Suprapubic skin (tissue), 4 donors: ENCODE measurements at regions not wholly inside any gene's neighbourhood (a gene's known extent, or its start where the extent isn't known, plus 50 kb on each side); places are given as distances from the start of the nearest gene placed in this dataset.

Experiments
- DNase-seq, 2 donors: peaks; one replicate each; pipeline ENCODE4 v3.0.0-alpha.2; 2019; ENCODE audit warnings: low spot score in 2 of 2
- H3K27ac ChIP-seq: fragments of 200-600 bp; sonication (generic); one replicate; pipeline ENCODE4 v1.5.1; 2019
- H3K27me3 ChIP-seq: fragments of 200-600 bp; sonication (generic); one replicate; pipeline ENCODE4 v1.5.1; 2019
- H3K36me3 ChIP-seq: fragments of 200-600 bp; sonication (generic); one replicate; pipeline ENCODE4 v1.5.1; 2019
- H3K4me1 ChIP-seq: fragments of 200-600 bp; sonication (generic); one replicate; pipeline ENCODE4 v1.5.1; 2019
- H3K4me3 ChIP-seq: fragments of 200-600 bp; sonication (generic); one replicate; pipeline ENCODE4 v1.5.1; 2019; ENCODE audit warnings: mild to moderate bottlenecking
- H3K9me3 ChIP-seq: fragments of 200-600 bp; sonication (generic); one replicate; pipeline ENCODE4 v1.5.1; 2019
- CTCF ChIP-seq, 2 donors: fragments of 200-600 bp in 1 of 2; fragments of 450-650 bp in 1 of 2; sonication (generic) in 1 of 2; IDR thresholded peaks; one replicate each; pipeline ENCODE4 v1.5.1; 2016 to 2019; ENCODE audit warnings: antibody characterized with exemption in 2 of 2, mild to moderate bottlenecking in 1 of 2, moderate library complexity in 1 of 2
- EP300 ChIP-seq: sonication (generic); formaldehyde crosslinking; IDR thresholded peaks from one replicate; pipeline ENCODE4 v1.6.1; 2017; ENCODE audit warnings: antibody characterized with exemption
- POLR2A ChIP-seq, 2 donors: fragments of 450-650 bp; IDR thresholded peaks; one replicate each; pipeline ENCODE4 v1.6.1; 2017; ENCODE audit warnings: antibody characterized with exemption in 2 of 2, mild to moderate bottlenecking in 2 of 2, moderate library complexity in 2 of 2
- POLR2AphosphoS5 ChIP-seq, 3 donors: sonication (generic); formaldehyde crosslinking; IDR thresholded peaks; one replicate each; pipeline ENCODE4 v1.6.1; 2017; ENCODE audit warnings: antibody characterized with exemption in 3 of 3
- WGBS: methylation state at CpG from one replicate; pipeline ENCODE4 v1.1.5; 2018; 5-methylcytosine and 5-hydroxymethylcytosine counted together

GRCh38 chr4:19033816-19034733 lies 1012.5 kb upstream of the LCORL start:
- 63% methylated on average over 2 of the region's 2 CpGs for WGBS
- TF ChIP-seq POLR2AphosphoS5 (IDR thresholded peaks at IDR 0.05) (no peak), POLR2A (IDR thresholded peaks at IDR 0.05) (no peak), CTCF (IDR thresholded peaks at IDR 0.05) (no peak), EP300 (no peak)
- Histone ChIP-seq H3K4me3 (no peak overlapping the region), H3K9me3 (peaks cover 3% of the 10 kb centered on the region), H3K27ac (no peak overlapping the region), H3K36me3 (no peaks in the 10 kb centered on the region), H3K27me3 (no peaks in the 10 kb centered on the region), H3K4me1 (no peaks in the 10 kb centered on the region)
- DNase-seq: no peak

- Histone ChIP-seq H3K4me1 (no peaks in the 10 kb centered on the region), H3K4me3 (no peak overlapping the region), H3K27me3 (no peaks in the 10 kb centered on the region), H3K9me3 (no peaks in the 10 kb centered on the region), H3K27ac (no peak overlapping the region), H3K36me3 (no peaks in the 10 kb centered on the region)
- DNase-seq: no peak
- TF ChIP-seq CTCF (IDR thresholded peaks at IDR 0.05): no peak
- TF ChIP-seq POLR2A (IDR thresholded peaks at IDR 0.05): no peak
- TF ChIP-seq POLR2AphosphoS5 (IDR thresholded peaks at IDR 0.05): no peak
- no peak for TF ChIP-seq EP300
Observed at GRCh38 chr4:19030536-19030935, 1009.0 kb upstream of the LCORL start.

GRCh38 chr4:19030048-19030447 lies 1008.5 kb upstream of the LCORL start:
- no peaks in the 10 kb centered on the region for H3K9me3 ChIP-seq
- H3K27ac ChIP-seq: no peak overlapping the region
- WGBS: 24% methylated on average over 2 of the region's 2 CpGs
- no peaks in the 10 kb centered on the region for H3K4me1 ChIP-seq
- no peaks in the 10 kb centered on the region for H3K36me3 ChIP-seq
- TF ChIP-seq POLR2A (IDR thresholded peaks at IDR 0.05): no peak
- no peaks in the 10 kb centered on the region for H3K27me3 ChIP-seq
- no peak for DNase-seq
- H3K4me3 ChIP-seq: no peak overlapping the region

DNA sequence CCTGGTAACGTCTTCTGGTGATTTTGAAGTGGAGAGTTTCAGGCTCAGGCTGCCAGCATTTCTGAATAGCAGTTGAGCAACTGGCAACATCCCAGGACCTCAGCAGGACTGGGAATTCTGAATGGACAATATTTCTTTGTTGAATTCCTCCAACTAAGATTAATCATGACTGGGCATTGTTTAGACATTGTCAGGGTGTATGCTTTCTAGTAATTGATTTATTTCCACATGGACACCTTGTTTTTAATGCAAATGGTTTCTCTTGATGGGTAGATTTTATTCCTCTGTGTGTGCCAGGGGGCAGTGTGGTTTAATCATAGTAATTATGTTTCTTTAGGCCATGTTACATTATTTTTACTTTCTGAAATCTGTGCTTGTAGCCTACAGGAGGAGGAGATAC lies 1004.7 kb upstream of the LCORL start:
- 32% methylated on average over 1 of the region's 1 CpG for WGBS
- Histone ChIP-seq H3K27me3 (no peaks in the 10 kb centered on the region), H3K27ac (no peak overlapping the region), H3K9me3 (no peaks in the 10 kb centered on the region), H3K4me1 (no peaks in the 10 kb centered on the region), H3K4me3 (no peak overlapping the region), H3K36me3 (no peaks in the 10 kb centered on the region)
- no peak for DNase-seq
- TF ChIP-seq POLR2A (IDR thresholded peaks at IDR 0.05) (no peak), EP300 (no peak), CTCF (IDR thresholded peaks at IDR 0.05) (no peak), POLR2AphosphoS5 (IDR thresholded peaks at IDR 0.05) (no peak)

- WGBS: 53% methylated on average over 2 of the region's 2 CpGs
- no peak overlapping the region for H3K27ac ChIP-seq
- H3K27me3 ChIP-seq: no peaks in the 10 kb centered on the region
- no peaks in the 10 kb centered on the region for H3K9me3 ChIP-seq
- H3K4me1 ChIP-seq: no peaks in the 10 kb centered on the region
- TF ChIP-seq CTCF (IDR thresholded peaks at IDR 0.05): no peak
- TF ChIP-seq EP300: no peak
- TF ChIP-seq POLR2AphosphoS5 (IDR thresholded peaks at IDR 0.05): no peak
- no peak for TF ChIP-seq POLR2A (IDR thresholded peaks at IDR 0.05)
- H3K4me3 ChIP-seq: no peak overlapping the region
- no peak for DNase-seq
- no peaks in the 10 kb centered on the region for H3K36me3 ChIP-seq
Observed at GRCh38 chr4:19025031-19025430, 1003.5 kb upstream of the LCORL start.
